Muscle layer of colon (tissue), 2 donors: ENCODE measurements at regions not wholly inside any gene's neighbourhood (a gene's known extent, or its start where the extent isn't known, plus 50 kb on each side); places are given as distances from the start of the nearest gene placed in this dataset.
"Not testable (repeated sequence)": the region's sequence is repeated elsewhere in the genome, so short reads cannot be mapped to it uniquely, and the experiment has no call there.

Experiments used
- H3K27ac ChIP-seq: one replicate; pipeline ENCODE4 v1.7.0; 2013; ENCODE audit warnings: low read depth, mild to moderate bottlenecking, low read length, moderate library complexity
- H3K27me3 ChIP-seq, 2 donors: one replicate each; pipeline ENCODE4 v1.7.0; 2013; ENCODE audit warnings: low read length in 2 of 2, mild to moderate bottlenecking in 2 of 2; ENCODE audit not compliant: insufficient read depth in 2 of 2, control insufficient read depth in 1 of 2
- H3K36me3 ChIP-seq: one replicate; pipeline ENCODE4 v1.7.0; 2013; ENCODE audit warnings: mild to moderate bottlenecking, low read length; ENCODE audit not compliant: insufficient read depth
- H3K4me1 ChIP-seq: one replicate; pipeline ENCODE4 v1.7.0; 2013; ENCODE audit warnings: mild to moderate bottlenecking, low read length; ENCODE audit not compliant: insufficient read depth
- H3K4me3 ChIP-seq, 2 donors: one replicate each; pipeline ENCODE4 v1.7.0; 2013; ENCODE audit warnings: low read length in 2 of 2, low read depth in 1 of 2, mild to moderate bottlenecking in 1 of 2, moderate library complexity in 1 of 2
- H3K9ac ChIP-seq: one replicate; pipeline ENCODE4 v1.7.0; 2013; ENCODE audit warnings: low read length
- H3K9me3 ChIP-seq: one replicate; pipeline ENCODE4 v1.7.0; 2013; ENCODE audit warnings: mild to moderate bottlenecking, low read length
- donor health status: abdominal sarcoma.
- donor health status: Adenocarcinoma of cecum.

DNA sequence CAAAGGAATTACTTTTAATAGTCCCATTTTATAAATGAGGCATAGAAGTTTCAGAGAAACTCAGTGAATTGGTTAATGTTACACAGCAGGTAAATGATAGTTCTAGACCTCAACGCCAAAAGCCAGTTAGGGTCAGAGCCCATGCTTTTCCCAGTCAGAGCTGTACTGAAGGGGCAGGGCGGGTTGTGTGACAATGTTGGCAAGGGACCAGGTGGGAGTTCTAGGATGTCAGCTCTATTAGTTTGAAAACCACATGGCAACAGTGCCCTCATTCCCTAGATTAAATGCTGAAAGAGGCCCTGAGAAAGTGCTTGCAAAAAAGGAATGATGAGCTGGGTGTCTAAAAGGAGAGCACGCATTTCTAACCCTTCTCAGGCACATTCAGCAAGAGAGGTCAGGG, 65.4 kb upstream of the EPHB1 start:
- no peak overlapping the region for H3K9ac ChIP-seq

DNA sequence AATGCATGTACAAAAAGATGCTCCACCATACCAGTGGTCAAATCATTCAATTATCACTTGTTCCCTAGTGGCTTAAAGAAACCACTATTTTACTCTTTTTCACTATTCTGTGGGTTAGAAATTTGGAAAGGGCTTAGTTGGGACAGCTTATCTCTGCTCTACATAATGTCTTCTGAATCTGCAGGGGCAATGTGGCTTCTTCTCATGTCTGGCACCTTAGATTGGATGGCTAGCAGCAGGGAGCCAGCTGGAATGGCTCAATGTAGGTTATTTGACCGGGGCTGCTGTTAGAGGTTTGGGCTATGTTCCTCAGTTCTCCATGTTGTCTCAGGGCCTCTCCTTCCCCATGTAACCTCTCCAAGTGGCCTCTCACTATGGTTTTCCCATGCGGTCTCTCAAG, 57.5 kb upstream of the EPHB1 start:
- no peaks in the 10 kb centered on the region for H3K9me3 ChIP-seq
- no peaks in the 10 kb centered on the region for H3K27me3 ChIP-seq
- H3K9ac ChIP-seq, result no peak overlapping the region
- H3K4me1 ChIP-seq, result no peaks in the 10 kb centered on the region
- H3K27ac ChIP-seq, result no peak overlapping the region
- no peak overlapping the region for H3K4me3 ChIP-seq
- no peaks in the 10 kb centered on the region for H3K36me3 ChIP-seq

More for the DNA sequence above, 65.4 kb upstream of the EPHB1 start:
- Histone ChIP-seq H3K27ac (no peak overlapping the region), H3K9me3 (no peaks in the 10 kb centered on the region), H3K27me3 (no peaks in the 10 kb centered on the region), H3K36me3 (no peaks in the 10 kb centered on the region), H3K4me3 (no peak overlapping the region), H3K4me1 (no peaks in the 10 kb centered on the region)

DNA sequence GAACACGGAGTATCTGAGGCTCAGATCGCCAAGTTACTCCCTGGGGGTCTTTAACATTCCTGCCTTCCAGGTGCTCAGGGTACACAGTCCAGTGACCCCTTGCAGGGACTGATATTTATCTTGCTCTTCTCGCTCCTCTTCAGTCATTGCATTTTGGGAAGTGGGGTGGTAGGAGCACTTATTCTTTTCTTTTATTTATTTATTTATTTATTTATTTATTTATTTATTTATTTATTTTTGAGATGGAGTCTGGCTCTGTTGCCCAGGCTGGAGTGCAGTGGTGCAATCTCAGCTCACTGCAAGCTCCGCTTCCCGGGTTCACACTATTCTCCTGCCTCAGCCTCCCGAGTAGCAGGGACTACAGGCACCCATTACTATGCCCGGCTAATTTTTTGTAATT, 55.0 kb upstream of the EPHB1 start:
- H3K27me3 ChIP-seq, H3K4me1 ChIP-seq, H3K36me3 ChIP-seq, H3K9me3 ChIP-seq, H3K4me3 ChIP-seq, H3K9ac ChIP-seq, H3K27ac ChIP-seq: not testable (repeated sequence)

DNA sequence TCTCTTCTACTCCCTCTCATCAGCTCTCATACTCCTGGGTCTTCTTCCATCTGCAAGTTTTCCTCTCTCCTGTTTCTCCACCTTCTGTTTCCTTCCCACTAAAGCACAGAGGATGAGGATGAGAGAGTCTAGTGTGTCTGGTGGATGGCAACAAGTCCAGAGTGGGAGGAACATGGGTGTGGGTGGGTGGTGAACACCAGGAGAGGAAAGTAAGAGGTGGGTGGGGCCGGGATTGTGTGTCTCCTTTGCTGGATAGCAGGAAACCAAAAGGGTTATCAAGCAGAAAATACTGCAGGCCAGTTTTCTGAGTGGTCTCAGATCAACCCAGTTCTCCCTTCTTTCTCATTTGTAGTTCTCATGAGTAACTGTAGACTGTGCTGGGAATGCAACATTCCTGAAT, 52.9 kb upstream of the EPHB1 start:
- Histone ChIP-seq H3K9ac (no peak overlapping the region), H3K36me3 (no peaks in the 10 kb centered on the region), H3K27ac (no peak overlapping the region), H3K4me3 (no peak overlapping the region), H3K4me1 (no peaks in the 10 kb centered on the region), H3K9me3 (no peaks in the 10 kb centered on the region), H3K27me3 (no peaks in the 10 kb centered on the region)

DNA sequence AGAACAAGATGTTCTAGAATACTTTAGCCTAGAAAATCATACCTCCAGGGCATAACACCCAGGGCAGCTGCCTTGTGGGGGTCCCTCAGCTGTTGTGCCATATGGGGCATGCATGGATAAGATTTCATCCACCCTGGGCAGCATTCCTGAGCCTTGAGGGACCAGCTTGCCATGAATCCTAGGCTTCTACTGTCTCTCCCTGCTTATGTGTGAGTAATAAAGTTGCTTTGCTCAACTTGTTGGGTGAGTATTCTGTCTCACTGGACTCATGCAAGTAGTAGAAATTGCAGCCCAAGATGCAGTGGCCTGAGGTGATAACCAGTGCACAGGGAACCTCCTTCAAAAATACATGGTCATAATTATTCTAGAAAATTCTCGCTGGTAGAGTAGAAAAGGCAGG, 52.1 kb upstream of the EPHB1 start:
- H3K27ac ChIP-seq, result no peak overlapping the region
- H3K27me3 ChIP-seq, result no peaks in the 10 kb centered on the region
- no peak overlapping the region for H3K4me3 ChIP-seq
- no peaks in the 10 kb centered on the region for H3K4me1 ChIP-seq
- no peak overlapping the region for H3K9ac ChIP-seq
- H3K9me3 ChIP-seq, result no peaks in the 10 kb centered on the region
- no peaks in the 10 kb centered on the region for H3K36me3 ChIP-seq
